Spleen (tissue), 7 donors: ENCODE measurements at regions not wholly inside any gene's neighbourhood (a gene's known extent, or its start where the extent isn't known, plus 50 kb on each side); places are given as distances from the start of the nearest gene placed in this dataset.

ENCODE experiments used
- POLR2A ChIP-seq, 3 donors: fragments of 450-650 bp; IDR thresholded peaks; one replicate each; pipeline ENCODE4 v1.5.1; 2017; ENCODE audit warnings: antibody characterized with exemption in 3 of 3, mild to moderate bottlenecking in 1 of 3
- POLR2AphosphoS5 ChIP-seq, 3 donors: sonication (generic); formaldehyde crosslinking; IDR thresholded peaks; one replicate each; pipeline ENCODE4 v1.5.1; 2017; ENCODE audit warnings: antibody characterized with exemption in 3 of 3
- TF ChIP-seq, protein P1 (sequence below), 11 experiments: fragments of 200-600 bp in 7 of 11; fragments of 450-650 bp in 4 of 11; sonication (generic) in 4 of 11; IDR thresholded peaks in 8 of 11; conservative IDR thresholded peaks in 3 of 11; 1 replicate in 7 of 11; 2 replicates in 4 of 11; pipeline versions ENCODE4 v1.4.0 to v1.8.0; 2016 to 2021; ENCODE audit warnings: antibody characterized with exemption in 11 of 11, inconsistent platforms in 4 of 11, mild to moderate bottlenecking in 1 of 11
- donor health status: DM: no; HTN: no; CAD: no; lungs with moderate emphysema.
- donor health status: DM: no; HTN: no; CAD: no.
- donor health status: DM: no; HTN: no; CAD: no.

DNA sequence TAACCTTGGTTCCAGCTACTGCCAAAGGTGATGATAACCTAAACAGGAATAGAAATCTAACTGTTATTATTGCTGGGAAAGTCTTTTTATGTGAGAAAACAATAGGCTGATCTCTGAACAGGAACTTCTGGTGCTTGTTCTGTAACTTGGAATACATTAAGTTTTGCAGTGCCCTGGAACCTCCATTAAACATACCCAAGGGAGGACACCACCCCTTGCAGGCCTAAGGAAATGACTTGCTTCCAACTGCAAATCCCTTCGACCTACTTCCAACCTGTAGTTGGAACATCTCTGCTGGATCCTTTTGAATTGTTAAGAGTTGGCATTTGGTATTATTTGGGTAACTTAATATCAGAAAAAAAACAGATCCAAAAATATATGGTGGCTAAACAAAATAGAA is 188.4 kb upstream of the API5 start:
- TF ChIP-seq POLR2A (IDR thresholded peaks at IDR 0.05) (no peak), POLR2AphosphoS5 (IDR thresholded peaks at IDR 0.05) (no peak)
- TF ChIP-seq, protein P1, sequence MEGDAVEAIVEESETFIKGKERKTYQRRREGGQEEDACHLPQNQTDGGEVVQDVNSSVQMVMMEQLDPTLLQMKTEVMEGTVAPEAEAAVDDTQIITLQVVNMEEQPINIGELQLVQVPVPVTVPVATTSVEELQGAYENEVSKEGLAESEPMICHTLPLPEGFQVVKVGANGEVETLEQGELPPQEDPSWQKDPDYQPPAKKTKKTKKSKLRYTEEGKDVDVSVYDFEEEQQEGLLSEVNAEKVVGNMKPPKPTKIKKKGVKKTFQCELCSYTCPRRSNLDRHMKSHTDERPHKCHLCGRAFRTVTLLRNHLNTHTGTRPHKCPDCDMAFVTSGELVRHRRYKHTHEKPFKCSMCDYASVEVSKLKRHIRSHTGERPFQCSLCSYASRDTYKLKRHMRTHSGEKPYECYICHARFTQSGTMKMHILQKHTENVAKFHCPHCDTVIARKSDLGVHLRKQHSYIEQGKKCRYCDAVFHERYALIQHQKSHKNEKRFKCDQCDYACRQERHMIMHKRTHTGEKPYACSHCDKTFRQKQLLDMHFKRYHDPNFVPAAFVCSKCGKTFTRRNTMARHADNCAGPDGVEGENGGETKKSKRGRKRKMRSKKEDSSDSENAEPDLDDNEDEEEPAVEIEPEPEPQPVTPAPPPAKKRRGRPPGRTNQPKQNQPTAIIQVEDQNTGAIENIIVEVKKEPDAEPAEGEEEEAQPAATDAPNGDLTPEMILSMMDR (IDR thresholded peaks at IDR 0.05 in 8 of 11, conservative IDR thresholded peaks at IDR 0.05 in 3 of 11), result no peak
